Ovary (tissue), 7 donors: ENCODE measurements at regions not wholly inside any gene's neighbourhood (a gene's known extent, or its start where the extent isn't known, plus 50 kb on each side); places are given as distances from the start of the nearest gene placed in this dataset.

ENCODE experiments used
- DNase-seq, 5 donors: peaks; one replicate each; pipeline ENCODE4 v3.0.0-alpha.2; 2019 to 2020
- H3K27ac ChIP-seq, 2 donors: fragments of 200-600 bp; one replicate each; pipeline versions ENCODE4 v1.5.1 to v1.8.0; 2019 to 2022
- H3K27me3 ChIP-seq: fragments of 200-600 bp; one replicate; pipeline ENCODE4 v1.8.0; 2022
- H3K36me3 ChIP-seq: fragments of 200-600 bp; sonication (generic); one replicate; pipeline ENCODE4 v1.5.1; 2019
- H3K4me1 ChIP-seq: one replicate; pipeline ENCODE4 v1.8.1; 2013; ENCODE audit warnings: mild to moderate bottlenecking, moderate library complexity; ENCODE audit not compliant: insufficient read depth
- H3K4me3 ChIP-seq: fragments of 200-600 bp; sonication (generic); one replicate; pipeline ENCODE4 v1.5.1; 2017
- H3K9me3 ChIP-seq, 2 donors: fragments of 200-600 bp in 1 of 2; sonication (generic) in 1 of 2; one replicate each; pipeline versions ENCODE4 v1.5.1 to v1.8.1; 2013 to 2019; ENCODE audit warnings: mild to moderate bottlenecking in 1 of 2, moderate library complexity in 1 of 2
- CTCF ChIP-seq, 3 donors: fragments of 450-650 bp in 2 of 3; fragments of 200-600 bp in 1 of 3; IDR thresholded peaks; one replicate each; pipeline versions ENCODE4 v1.5.1 to v1.8.0; 2016 to 2022; ENCODE audit warnings: antibody characterized with exemption in 3 of 3, mild to moderate bottlenecking in 1 of 3
- EP300 ChIP-seq: sonication (generic); formaldehyde crosslinking; IDR thresholded peaks from one replicate; pipeline ENCODE4 v1.6.1; 2017; ENCODE audit warnings: antibody characterized with exemption
- POLR2A ChIP-seq: fragments of 450-650 bp; IDR thresholded peaks from one replicate; pipeline ENCODE4 v1.6.1; 2017; ENCODE audit warnings: antibody characterized with exemption, mild to moderate bottlenecking, moderate library complexity
- WGBS, 3 donors: extraction: QIAGEN DNeasy Blood & Tissue Kit in 1 of 3; methylation state at CpG; one replicate each; pipeline versions ENCODE4 v1.1.5 to v1.1.7; 2013 to 2017; 5-methylcytosine and 5-hydroxymethylcytosine counted together
- intact Hi-C, 4 donors: fragments of 100-400 bp; cut with DNase I; formaldehyde crosslinking; loops; one replicate each; pipeline versions ENCODE4 v1.11.0 to v1.15.1; 2022 to 2023
- donor health status: DM: no; HTN: no; CAD: no; lungs with moderate emphysema.
- donor health status: DM: no; HTN: no; CAD: no.
- donor health status: Bipolar disorder and iron deficiency.
- donor health status: DM: no; HTN: no; CAD: no.
- donor health status: DM: yes; HTN: yes; CAD: no.

- Histone ChIP-seq H3K4me1 (no peaks in the 10 kb centered on the region), H3K27me3 (no peaks in the 10 kb centered on the region), H3K9me3 (no peaks in the 10 kb centered on the region), H3K36me3 (no peaks in the 10 kb centered on the region), H3K27ac (no peak overlapping the region), H3K4me3 (no peak overlapping the region)
- no peak for TF ChIP-seq POLR2A
- no peak for TF ChIP-seq CTCF (IDR thresholded peaks at IDR 0.05)
- no peak for TF ChIP-seq EP300
- WGBS, 3 donors = 62 to 73% (median 64%) methylated on average over 5 of the region's 5 CpGs
- intact Hi-C loops = no loop called here
- no peak for DNase-seq
These were observed 77.2 kb upstream of the PRICKLE1 start for GRCh38 chr12:42666671-42667243.

- Histone ChIP-seq H3K4me3 (no peak overlapping the region), H3K27ac (no peak overlapping the region), H3K4me1 (no peaks in the 10 kb centered on the region), H3K9me3 (no peaks in the 10 kb centered on the region), H3K27me3 (no peaks in the 10 kb centered on the region), H3K36me3 (no peaks in the 10 kb centered on the region)
- DNase-seq = no peak
- intact Hi-C loops = no loop called here
- WGBS, 3 donors = 83 to 90% (median 89%) methylated on average over 3 of the region's 3 CpGs
- TF ChIP-seq POLR2A = no peak
- no peak for TF ChIP-seq EP300
- no peak for TF ChIP-seq CTCF (IDR thresholded peaks at IDR 0.05)
These were observed 74.1 kb upstream of the PRICKLE1 start for GRCh38 chr12:42663621-42664020.

DNA sequence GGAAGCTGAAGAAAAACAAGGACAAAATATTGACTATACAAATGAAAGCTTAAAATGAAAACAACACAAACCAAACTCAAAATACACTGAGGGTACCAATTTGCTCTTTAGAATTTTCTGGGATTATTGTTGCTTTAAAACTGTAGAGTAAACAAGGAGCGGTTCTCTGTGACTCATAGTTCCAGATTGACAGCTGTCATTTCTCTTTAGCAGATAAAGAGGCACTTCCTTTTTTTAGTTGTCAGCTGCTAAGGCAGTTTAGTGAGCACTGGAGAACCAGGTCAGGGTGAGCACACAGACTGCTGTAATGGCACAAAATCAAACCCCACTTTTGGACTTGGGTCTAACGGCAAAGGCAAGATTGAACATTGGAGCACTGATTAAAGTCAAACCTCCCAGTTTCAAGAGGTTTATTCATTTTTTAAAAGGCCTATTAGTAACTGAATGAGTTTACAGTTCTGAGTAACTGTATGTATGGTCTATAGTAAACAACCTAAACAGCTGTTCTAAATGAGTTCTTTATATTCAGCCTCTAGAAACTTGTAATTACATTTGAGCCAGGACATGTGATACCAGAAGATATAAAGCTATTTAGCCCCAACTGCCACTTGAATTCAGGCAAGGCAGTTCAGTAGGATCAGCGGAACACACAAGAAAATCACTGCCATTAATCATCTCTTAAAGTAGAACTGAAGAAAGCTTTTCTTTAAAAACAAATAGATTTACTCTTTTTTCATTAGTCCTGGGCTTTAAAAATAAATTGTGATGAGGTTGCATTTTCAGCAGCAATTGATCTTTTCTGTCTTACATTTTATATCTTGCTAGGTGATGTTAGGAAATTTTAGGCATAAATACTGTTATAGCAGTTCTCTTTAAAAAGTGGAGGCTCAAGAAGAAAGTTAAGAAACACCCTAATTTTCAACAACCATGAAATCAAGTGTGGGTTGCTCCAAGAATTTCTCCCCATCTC is 71.7 kb upstream of the PRICKLE1 start:
- 43 to 52% (median 48%) methylated on average over 3 of the region's 3 CpGs for WGBS, 3 donors
- intact Hi-C loops = no loop called here
- no peaks in the 10 kb centered on the region for H3K4me1 ChIP-seq

GRCh38 chr12:42660117-42660516 is 70.6 kb upstream of the PRICKLE1 start:
- no peak for DNase-seq
- TF ChIP-seq CTCF (IDR thresholded peaks at IDR 0.05) = no peak
- no peaks in the 10 kb centered on the region for H3K9me3 ChIP-seq
- intact Hi-C loops = no loop called here
- H3K27me3 ChIP-seq = no peaks in the 10 kb centered on the region
- H3K36me3 ChIP-seq = no peaks in the 10 kb centered on the region
- no peak overlapping the region for H3K27ac ChIP-seq
- no peaks in the 10 kb centered on the region for H3K4me1 ChIP-seq
- WGBS, 3 donors = 76 to 95% (median 84%) methylated on average over 1 of the region's 1 CpG
- H3K4me3 ChIP-seq = no peak overlapping the region

More for the DNA sequence above, 71.7 kb upstream of the PRICKLE1 start:
- H3K9me3 ChIP-seq = no peaks in the 10 kb centered on the region
- no peak overlapping the region for H3K4me3 ChIP-seq
- no peak for DNase-seq
- H3K27me3 ChIP-seq = no peaks in the 10 kb centered on the region
- no peak overlapping the region for H3K27ac ChIP-seq
- TF ChIP-seq CTCF (IDR thresholded peaks at IDR 0.05) = no peak
- no peak for TF ChIP-seq POLR2A
- TF ChIP-seq EP300 = no peak
- no peaks in the 10 kb centered on the region for H3K36me3 ChIP-seq
